SK-N-SH (cell line): ENCODE measurements at regions not wholly inside any gene's neighbourhood (a gene's known extent, or its start where the extent isn't known, plus 50 kb on each side); places are given as distances from the start of the nearest gene placed in this dataset.

Experiments
- CTCF ChIA-PET: fragments of 300-600, 350-600 bp; formaldehyde crosslinking; extraction: SDS; loops from one replicate; lab custom pipeline; 2021; lab: Yijun Ruan, JAX
- POLR2A ChIA-PET: fragments of 350-600 bp; sonication (Branson Sonifier 250); formaldehyde crosslinking; extraction: SDS; loops from one replicate; lab custom pipeline; 2020; ENCODE audit warnings: antibody characterized with exemption, inconsistent platforms; lab: Yijun Ruan, JAX
- DNase-seq: peaks from one replicate; pipeline ENCODE4 v3.0.0; 2012
- H2AFZ ChIP-seq: fragments of 200-600 bp; sonication (generic); 2 replicates; pipeline ENCODE4 v1.8.1; 2016; ENCODE audit warnings: antibody characterized with exemption, mild to moderate bottlenecking, low read depth
- H3F3A ChIP-seq: fragments of 200-600 bp; sonication (generic); replicated peaks from 2 replicates; pipeline ENCODE3; 2016; ENCODE audit warnings: antibody characterized with exemption, mild to moderate bottlenecking; ENCODE audit not compliant: insufficient read depth
- H3K27ac ChIP-seq, 2 experiments: fragments of 200-500 bp in 1 of 2; fragments of 200-600 bp in 1 of 2; sonication (Bioruptor generic) in 1 of 2; sonication (generic), shearing (Covaris generic) in 1 of 2; 2 replicates each; pipeline versions ENCODE4 v1.5.1 to v1.6.1; 2014 to 2016; ENCODE audit warnings: low read depth in 2 of 2, inconsistent platforms in 1 of 2, low read length in 1 of 2, mild to moderate bottlenecking in 1 of 2, mixed read lengths in 1 of 2
- H3K27me3 ChIP-seq: fragments of 200-600 bp; sonication (generic), shearing (Covaris generic); 2 replicates; pipeline ENCODE4 v1.6.1; 2016; ENCODE audit warnings: mixed run types; ENCODE audit not compliant: insufficient read depth
- H3K36me3 ChIP-seq, 2 experiments: fragments of 200-500 bp in 1 of 2; fragments of 200-600 bp in 1 of 2; sonication (Bioruptor generic) in 1 of 2; sonication (generic) in 1 of 2; replicated peaks in 1 of 2; 2 replicates each; pipeline versions ENCODE3 to v1.5.1; 2014 to 2016; ENCODE audit warnings: low read length in 1 of 2, mild to moderate bottlenecking in 1 of 2; ENCODE audit not compliant: insufficient read depth in 2 of 2, control insufficient read depth in 1 of 2
- H3K4me1 ChIP-seq, 2 experiments: fragments of 200-500 bp in 1 of 2; fragments of 200-600 bp in 1 of 2; sonication (Bioruptor generic) in 1 of 2; sonication (generic), shearing (Covaris generic) in 1 of 2; 2 replicates each; pipeline versions ENCODE4 v1.5.1 to v1.6.1; 2014 to 2016; ENCODE audit warnings: low read depth in 1 of 2, low read length in 1 of 2, mixed run types in 1 of 2; ENCODE audit not compliant: insufficient read depth in 2 of 2, control insufficient read depth in 1 of 2
- H3K4me2 ChIP-seq: fragments of 200-600 bp; sonication (generic), shearing (Covaris generic); 2 replicates; pipeline ENCODE4 v1.6.1; 2017; ENCODE audit warnings: mixed run types
- H3K4me3 ChIP-seq, 2 experiments: fragments of 200-500 bp in 1 of 2; fragments of 200-600 bp in 1 of 2; sonication (Bioruptor generic) in 1 of 2; sonication (generic), shearing (Covaris generic) in 1 of 2; 2 replicates each; pipeline versions ENCODE4 v1.5.1 to v1.8.1; 2014 to 2016; ENCODE audit warnings: low read depth in 2 of 2, inconsistent platforms in 1 of 2, low read length in 1 of 2, mild to moderate bottlenecking in 1 of 2, mixed read lengths in 1 of 2, moderate library complexity in 1 of 2
- H3K79me2 ChIP-seq: fragments of 200-600 bp; sonication (generic); 2 replicates; pipeline ENCODE4 v1.8.1; 2017; ENCODE audit warnings: mild to moderate bottlenecking; ENCODE audit not compliant: insufficient read depth
- H3K9ac ChIP-seq: fragments of 200-600 bp; sonication (generic); 2 replicates; pipeline ENCODE4 v1.6.1; 2017; ENCODE audit warnings: mixed run types
- H3K9me2 ChIP-seq: fragments of 200-600 bp; sonication (generic); 2 replicates; pipeline ENCODE4 v1.6.1; 2017; ENCODE audit warnings: mixed run types
- H3K9me3 ChIP-seq: fragments of 200-600 bp; sonication (generic); 2 replicates; pipeline ENCODE4 v1.6.1; 2017; ENCODE audit warnings: mixed run types, mild to moderate bottlenecking, moderate library complexity
- H4K20me1 ChIP-seq: fragments of 200-600 bp; sonication (generic); 2 replicates; pipeline ENCODE4 v1.6.1; 2017; ENCODE audit warnings: mild to moderate bottlenecking, mixed run types; ENCODE audit not compliant: insufficient read depth
- CTCF ChIP-seq: fragments of 200-600 bp; sonication (generic); IDR thresholded peaks from 2 replicates; pipeline ENCODE4 v1.6.1; 2017; ENCODE audit warnings: antibody characterized with exemption, mild to moderate bottlenecking, moderate library complexity
- EZH2phosphoT487 ChIP-seq: fragments of 200-600 bp; sonication (generic); IDR thresholded peaks from 2 replicates; pipeline ENCODE4 v1.6.1; 2017; ENCODE audit warnings: low read depth, mixed run types, mild to moderate bottlenecking, antibody characterized with exemption, moderate library complexity, borderline replicate concordance
- FOSL2 ChIP-seq: IDR thresholded peaks from 2 replicates; pipeline ENCODE4 v1.4.0; 2012; ENCODE audit warnings: low read depth, mild to moderate bottlenecking, moderate library complexity, borderline replicate concordance
- FOXJ3 ChIP-seq: sonication (generic); formaldehyde crosslinking; IDR thresholded peaks from 2 replicates; pipeline ENCODE4 v1.5.1; 2020; ENCODE audit warnings: mild to moderate bottlenecking, missing genetic modification reagents
- FOXM1 ChIP-seq: IDR thresholded peaks from 2 replicates; pipeline ENCODE4 v1.4.0; 2012; ENCODE audit warnings: low read depth, mild to moderate bottlenecking
- GABPA ChIP-seq: IDR thresholded peaks from 2 replicates; pipeline ENCODE4 v1.4.0; 2012; ENCODE audit warnings: low read depth, mild to moderate bottlenecking
- GATA2 ChIP-seq: sonication (generic); formaldehyde crosslinking; IDR thresholded peaks from 2 replicates; pipeline ENCODE4 v1.5.0; 2020; ENCODE audit warnings: mild to moderate bottlenecking, missing genetic modification reagents
- IRF3 ChIP-seq: fragments of 150-350 bp; IDR thresholded peaks from 2 replicates; pipeline ENCODE4 v1.6.1; 2016; ENCODE audit warnings: mild to moderate bottlenecking, low read depth, low read length
- MXI1 ChIP-seq: IDR thresholded peaks from 2 replicates; pipeline ENCODE4 v1.6.1; 2012; ENCODE audit warnings: mild to moderate bottlenecking, low read depth, low read length, improper control_type of control experiment
- NFIC ChIP-seq: IDR thresholded peaks from 2 replicates; pipeline ENCODE4 v1.4.0; 2012; ENCODE audit warnings: borderline replicate concordance
- RCOR1 ChIP-seq: fragments of 150-350 bp; IDR thresholded peaks from 2 replicates; pipeline ENCODE4 v1.6.1; 2017; ENCODE audit warnings: antibody characterized with exemption, low read length
- RFX5 ChIP-seq: IDR thresholded peaks from 2 replicates; pipeline ENCODE4 v1.6.1; 2012; ENCODE audit warnings: mild to moderate bottlenecking, improper control_type of control experiment, low read length
- RXRA ChIP-seq: IDR thresholded peaks from 2 replicates; pipeline ENCODE4 v1.4.0; 2012; ENCODE audit warnings: low read depth, mild to moderate bottlenecking, borderline replicate concordance
- SMC3 ChIP-seq: IDR thresholded peaks from 2 replicates; pipeline ENCODE4 v1.6.1; 2012; ENCODE audit warnings: low read depth, low read length, improper control_type of control experiment
- USF1 ChIP-seq: IDR thresholded peaks from 2 replicates; pipeline ENCODE4 v1.4.0; 2012; ENCODE audit warnings: low read depth, borderline replicate concordance
- USF2 ChIP-seq: fragments of 150-350 bp; IDR thresholded peaks from 2 replicates; pipeline ENCODE4 v1.6.1; 2017; ENCODE audit warnings: antibody characterized with exemption, low read length, low read depth, borderline replicate concordance
- YY1 ChIP-seq: IDR thresholded peaks from 2 replicates; pipeline ENCODE4 v1.4.0; 2012; ENCODE audit warnings: low read depth, mild to moderate bottlenecking
- ZBTB33 ChIP-seq: IDR thresholded peaks from 2 replicates; pipeline ENCODE4 v1.4.0; 2012; ENCODE audit warnings: low read depth, borderline replicate concordance
- WGBS: methylation state at CpG from one replicate; pipeline ENCODE4 v1.1.6; 2017; ENCODE audit warnings: low lambda C conversion rate; 5-methylcytosine and 5-hydroxymethylcytosine counted together

- Histone ChIP-seq H3K36me3 (no peaks in the 10 kb centered on the region), H3K9me3 (no peaks in the 10 kb centered on the region), H3K27me3 (peaks cover 10% of the 10 kb centered on the region; the same call in 1 of the 2 replicates), H4K20me1 (no peaks in the 10 kb centered on the region), H3K9me2 (no peaks in the 10 kb centered on the region), H3K4me3 (no peak overlapping the region), H2AFZ (no peak overlapping the region), H3F3A (peaks cover 5% of the 10 kb centered on the region), H3K9ac (no peak overlapping the region), H3K4me1 (no peaks in the 10 kb centered on the region), H3K4me2 (no peak overlapping the region), H3K27ac (no peak overlapping the region), H3K79me2 (no peaks in the 10 kb centered on the region)
- DNase-seq: no peak
- 8% methylated on average over 2 of the region's 2 CpGs for WGBS
- ChIA-PET CTCF (interaction anchor here (1.0 kb wide), 1 partner anchor 34 kb away, joined by 3 read pairs; no protein-coding TSS in a partner anchor), POLR2A (no interaction called here)
- TF ChIP-seq CTCF: no peak
- TF ChIP-seq MXI1: no peak
- no peak for TF ChIP-seq YY1
- TF ChIP-seq USF2: no peak
- no peak for TF ChIP-seq IRF3
- no peak for TF ChIP-seq FOXJ3 (CRISPR knock-in tag)
- no peak for TF ChIP-seq GABPA
- no peak for TF ChIP-seq RCOR1
- no peak for TF ChIP-seq FOSL2
- no peak for TF ChIP-seq ZBTB33
- TF ChIP-seq GATA2 (CRISPR knock-in tag): no peak
- no peak for TF ChIP-seq RXRA
- no peak for TF ChIP-seq FOXM1
- no peak for TF ChIP-seq SMC3
- TF ChIP-seq EZH2phosphoT487: no peak
- TF ChIP-seq RFX5: no peak
- no peak for TF ChIP-seq USF1
- no peak for TF ChIP-seq NFIC
Measured at GRCh38 chr7:17016402-17017010, 134.7 kb upstream of the AGR3 start.
